ENCODE measurements at regions not wholly inside any gene's neighbourhood (a gene's known extent, or its start where the extent isn't known, plus 50 kb on each side); places are given as distances from the start of the nearest gene placed in this dataset.

DNA sequence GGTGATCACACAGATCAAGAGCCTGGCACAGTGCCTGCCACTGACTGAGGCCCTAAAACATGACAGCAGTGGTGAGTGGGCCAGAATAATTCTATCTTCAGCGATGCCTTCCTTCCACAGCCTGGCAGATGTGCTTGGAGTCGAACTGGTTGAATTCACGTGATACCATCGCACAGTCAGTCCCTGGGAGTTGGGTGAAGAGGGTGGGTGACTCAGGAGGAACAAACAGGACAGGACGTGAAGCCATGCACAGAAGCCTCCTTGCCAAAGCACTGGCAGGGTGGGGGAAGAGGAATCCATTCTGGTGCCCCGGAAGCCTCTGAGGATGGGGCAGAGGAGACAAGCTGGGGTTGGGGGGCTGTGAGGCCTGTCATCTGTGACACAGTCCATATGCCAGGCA, 80.3 kb upstream of the WNT4 start:
- H3K9me3 Mint-ChIP-seq, result peaks cover 5% of the 10 kb centered on the region
- H3K27me3 Mint-ChIP-seq (ENCODE audit: low read depth), result peaks cover 6% of the 10 kb centered on the region
- peak overlapping the region; percentile 60 for H3K27ac Mint-ChIP-seq
- peaks cover 25% of the 10 kb centered on the region for H3K4me1 Mint-ChIP-seq
- no peaks in the 10 kb centered on the region for H3K36me3 Mint-ChIP-seq
- H3K4me3 Mint-ChIP-seq, result no peak overlapping the region
- TF ChIP-seq, protein P1, sequence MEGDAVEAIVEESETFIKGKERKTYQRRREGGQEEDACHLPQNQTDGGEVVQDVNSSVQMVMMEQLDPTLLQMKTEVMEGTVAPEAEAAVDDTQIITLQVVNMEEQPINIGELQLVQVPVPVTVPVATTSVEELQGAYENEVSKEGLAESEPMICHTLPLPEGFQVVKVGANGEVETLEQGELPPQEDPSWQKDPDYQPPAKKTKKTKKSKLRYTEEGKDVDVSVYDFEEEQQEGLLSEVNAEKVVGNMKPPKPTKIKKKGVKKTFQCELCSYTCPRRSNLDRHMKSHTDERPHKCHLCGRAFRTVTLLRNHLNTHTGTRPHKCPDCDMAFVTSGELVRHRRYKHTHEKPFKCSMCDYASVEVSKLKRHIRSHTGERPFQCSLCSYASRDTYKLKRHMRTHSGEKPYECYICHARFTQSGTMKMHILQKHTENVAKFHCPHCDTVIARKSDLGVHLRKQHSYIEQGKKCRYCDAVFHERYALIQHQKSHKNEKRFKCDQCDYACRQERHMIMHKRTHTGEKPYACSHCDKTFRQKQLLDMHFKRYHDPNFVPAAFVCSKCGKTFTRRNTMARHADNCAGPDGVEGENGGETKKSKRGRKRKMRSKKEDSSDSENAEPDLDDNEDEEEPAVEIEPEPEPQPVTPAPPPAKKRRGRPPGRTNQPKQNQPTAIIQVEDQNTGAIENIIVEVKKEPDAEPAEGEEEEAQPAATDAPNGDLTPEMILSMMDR (IDR thresholded peaks at IDR 0.05; ENCODE audit: unreplicated experiment), result no peak
- DNase-seq (ENCODE audit: low spot score in 2 of 2, unreplicated experiment in 2 of 2), result no peak

DNA sequence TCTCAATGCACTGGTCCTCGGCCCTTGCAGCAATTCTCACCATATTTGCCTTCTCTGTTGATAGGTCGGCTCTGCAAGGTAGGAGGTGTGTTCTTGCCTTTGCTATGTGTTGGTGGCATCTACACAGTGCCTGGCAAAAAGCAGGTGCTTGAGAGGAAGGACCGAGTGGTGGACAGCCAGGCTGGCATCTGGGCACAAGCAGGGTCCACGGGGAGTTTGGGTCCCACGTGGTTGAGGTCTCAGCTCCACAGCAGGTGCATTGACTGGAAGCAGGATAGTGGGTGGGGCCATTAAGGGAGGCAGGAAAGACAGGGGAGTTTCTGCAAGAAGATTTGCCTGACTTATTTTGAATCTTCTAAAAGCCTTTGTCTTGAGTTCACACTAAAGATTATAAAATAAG, 81.2 kb upstream of the WNT4 start:
- Mint-ChIP-seq H3K4me3 (no peak overlapping the region), H3K27ac (peak overlapping the region; percentile 73)

DNA sequence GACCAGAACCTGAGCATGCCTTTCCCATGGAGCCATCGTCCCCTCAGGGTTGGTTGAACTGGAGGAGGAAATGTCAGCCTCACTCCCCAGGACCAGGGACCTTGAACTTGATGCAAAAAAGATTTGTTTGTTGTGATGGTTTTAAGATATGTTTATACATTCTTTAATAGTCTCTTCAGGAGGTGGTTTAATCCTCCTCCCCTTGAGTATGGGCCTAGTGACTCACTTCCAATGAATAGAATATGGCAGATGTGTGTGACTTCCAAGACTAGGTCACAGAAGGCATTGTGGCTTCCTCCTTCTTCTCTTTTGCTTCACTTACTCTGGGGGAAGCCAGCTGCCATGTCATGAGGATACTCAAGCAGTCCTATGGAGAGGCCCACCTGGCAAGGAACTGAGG, 81.7 kb upstream of the WNT4 start:
- no peaks in the 10 kb centered on the region for H3K27me3 Mint-ChIP-seq (ENCODE audit: low read depth)
- TF ChIP-seq, protein P1 (IDR thresholded peaks at IDR 0.05; ENCODE audit: unreplicated experiment), result no peak
- peaks cover 5% of the 10 kb centered on the region for H3K9me3 Mint-ChIP-seq
- H3K4me1 Mint-ChIP-seq, result peaks cover 26% of the 10 kb centered on the region
- DNase-seq (ENCODE audit: low spot score in 2 of 2, unreplicated experiment in 2 of 2), result no peak
- no peak overlapping the region for H3K27ac Mint-ChIP-seq
- no peak overlapping the region for H3K4me3 Mint-ChIP-seq
- H3K36me3 Mint-ChIP-seq, result no peaks in the 10 kb centered on the region

More for the DNA sequence above, 81.2 kb upstream of the WNT4 start:
- Mint-ChIP-seq H3K4me1 (peaks cover 25% of the 10 kb centered on the region), H3K36me3 (no peaks in the 10 kb centered on the region), H3K27me3 (ENCODE audit: low read depth) (peaks cover 4% of the 10 kb centered on the region), H3K9me3 (peaks cover 5% of the 10 kb centered on the region)
- TF ChIP-seq, protein P1 (IDR thresholded peaks at IDR 0.05; ENCODE audit: unreplicated experiment), result no peak
- no peak for DNase-seq (ENCODE audit: low spot score in 2 of 2, unreplicated experiment in 2 of 2)

DNA sequence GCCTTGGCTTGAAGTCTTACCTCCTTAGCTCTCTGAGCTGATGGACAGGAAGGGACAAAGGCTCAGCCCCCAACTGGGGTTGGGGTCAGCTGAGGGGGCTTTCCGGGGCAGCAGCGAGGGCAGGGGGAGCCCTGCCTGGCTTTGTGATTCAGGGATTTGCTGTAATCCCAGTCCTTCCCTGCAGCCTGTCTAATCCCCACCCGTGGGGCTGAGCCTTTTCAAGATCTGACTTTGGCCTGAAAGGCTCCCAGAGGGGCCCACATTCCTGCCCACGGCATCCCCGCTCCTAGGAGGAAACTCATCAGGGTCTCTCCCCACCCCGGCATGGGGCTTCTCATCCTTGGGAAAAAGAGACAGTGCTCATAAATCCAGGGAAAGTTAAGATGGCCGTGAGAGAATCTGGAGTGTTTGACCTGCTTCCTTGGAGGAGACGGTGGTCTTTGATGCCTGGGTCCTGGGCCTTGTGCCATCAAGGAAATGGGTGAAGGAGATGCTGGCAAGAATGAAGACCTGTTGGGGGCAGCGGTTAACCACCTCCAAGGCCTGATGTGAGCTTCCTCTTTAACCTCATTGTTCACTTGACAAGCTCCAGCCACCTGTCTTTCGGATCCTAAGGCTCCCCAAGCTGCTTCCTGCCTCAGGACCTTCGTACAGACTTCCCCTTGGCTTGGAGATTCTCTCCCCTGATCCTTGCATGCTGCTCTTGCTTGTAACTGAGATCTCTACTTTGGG, 83.1 kb upstream of the WNT4 start:
- TF ChIP-seq, protein P1 (IDR thresholded peaks at IDR 0.05; ENCODE audit: unreplicated experiment), result no peak
- DNase-seq (ENCODE audit: low spot score in 2 of 2, unreplicated experiment in 2 of 2), result no peak
- no peak overlapping the region for H3K4me3 Mint-ChIP-seq
- no peaks in the 10 kb centered on the region for H3K36me3 Mint-ChIP-seq
- peaks cover 26% of the 10 kb centered on the region for H3K4me1 Mint-ChIP-seq
- H3K27ac Mint-ChIP-seq, result no peak overlapping the region
- peaks cover 5% of the 10 kb centered on the region for H3K9me3 Mint-ChIP-seq
- no peaks in the 10 kb centered on the region for H3K27me3 Mint-ChIP-seq (ENCODE audit: low read depth)

DNA sequence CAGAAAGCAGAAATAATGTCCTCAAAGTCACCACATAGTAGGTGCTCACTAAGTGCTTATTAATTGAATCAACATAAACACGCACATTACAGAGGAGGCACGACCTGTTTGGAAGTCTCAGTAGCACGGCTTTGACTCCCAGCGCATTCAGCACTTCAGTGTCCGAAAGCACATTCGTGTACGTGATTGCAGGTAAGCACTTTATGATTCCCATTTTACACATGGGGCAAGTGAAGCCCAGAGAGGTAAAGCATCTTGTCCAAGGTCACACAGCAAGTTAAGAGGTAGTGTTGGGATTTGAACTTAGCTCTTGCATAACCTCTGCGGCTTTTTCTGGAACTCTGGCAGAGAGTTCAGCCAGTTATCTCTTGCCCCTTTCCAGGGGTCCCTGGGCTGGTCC, 85.2 kb upstream of the WNT4 start:
- TF ChIP-seq, protein P1 (IDR thresholded peaks at IDR 0.05; ENCODE audit: unreplicated experiment), result no peak
- Mint-ChIP-seq H3K27ac (no peak overlapping the region), H3K27me3 (ENCODE audit: low read depth) (no peaks in the 10 kb centered on the region), H3K4me1 (peaks cover 15% of the 10 kb centered on the region), H3K9me3 (peaks cover 5% of the 10 kb centered on the region), H3K4me3 (no peak overlapping the region), H3K36me3 (no peaks in the 10 kb centered on the region)
- DNase-seq (ENCODE audit: low spot score in 2 of 2, unreplicated experiment in 2 of 2), result no peak

Data from mesothelial cell of epicardium (in vitro differentiated cells).